ENCODE measurements at regions not wholly inside any gene's neighbourhood (a gene's known extent, or its start where the extent isn't known, plus 50 kb on each side); places are given as distances from the start of the nearest gene placed in this dataset.

- TF ChIP-seq CTCF (conservative IDR thresholded peaks at IDR 0.05) (no peak), EZH2 (IDR thresholded peaks at IDR 0.05; ENCODE audit: low read depth) (no peak)
Observed at GRCh38 chr16:59432896-59433295, 698.8 kb upstream of the GOT2 start.

All from PC-9 (cell line).